DND-41 (cell line): ENCODE measurements at regions not wholly inside any gene's neighbourhood (a gene's known extent, or its start where the extent isn't known, plus 50 kb on each side); places are given as distances from the start of the nearest gene placed in this dataset.

Experiments used
- CTCF ChIP-seq: IDR thresholded peaks from 2 replicates; pipeline ENCODE4 v1.5.1; 2012; ENCODE audit warnings: borderline replicate concordance, low read length, moderate library complexity, mild to moderate bottlenecking; ENCODE audit not compliant: poor library complexity, severe bottlenecking; ENCODE audit errors: extremely low read depth
- EZH2 ChIP-seq: IDR thresholded peaks from 3 replicates; pipeline ENCODE4 v1.6.1; 2012; ENCODE audit warnings: borderline replicate concordance, low read depth, mild to moderate bottlenecking, moderate library complexity, low read length, inconsistent platforms; ENCODE audit not compliant: severe bottlenecking

- TF ChIP-seq CTCF = no peak
- no peak for TF ChIP-seq EZH2
These were observed 262.1 kb downstream of the MYCN start for GRCh38 chr2:16202266-16203020.
